Spinal cord (tissue), 9 donors: ENCODE measurements at regions not wholly inside any gene's neighbourhood (a gene's known extent, or its start where the extent isn't known, plus 50 kb on each side); places are given as distances from the start of the nearest gene placed in this dataset.

Experiments used
- DNase-seq, 6 donors: peaks; one replicate each; pipeline versions ENCODE4 v3.0.0 to v3.0.0-alpha.2; 2013 to 2015; ENCODE audit warnings: low spot score in 6 of 6, low read depth in 4 of 6
- H3K27ac ChIP-seq: one replicate; pipeline ENCODE4 v1.5.1; 2013; ENCODE audit warnings: low read depth, low read length, control low read depth
- H3K27me3 ChIP-seq: one replicate; pipeline ENCODE4 v1.6.1; 2013; ENCODE audit warnings: low read length; ENCODE audit not compliant: control insufficient read depth, insufficient read depth
- H3K36me3 ChIP-seq: one replicate; pipeline ENCODE4 v1.6.1; 2013; ENCODE audit warnings: low read length; ENCODE audit not compliant: control insufficient read depth, insufficient read depth
- H3K4me1 ChIP-seq: one replicate; pipeline ENCODE4 v1.6.1; 2013; ENCODE audit warnings: low read length; ENCODE audit not compliant: control insufficient read depth, insufficient read depth
- H3K4me3 ChIP-seq: one replicate; pipeline ENCODE4 v1.5.1; 2013; ENCODE audit warnings: low read depth, low read length, control low read depth
- H3K9me3 ChIP-seq: one replicate; pipeline ENCODE4 v1.6.1; 2013; ENCODE audit warnings: low read length; ENCODE audit not compliant: control insufficient read depth, insufficient read depth
- WGBS: methylation state at CpG from one replicate; pipeline ENCODE4 v1.1.5; 2013; ENCODE audit warnings: missing lambda C conversion rate; ENCODE audit not compliant: insufficient coverage; 5-methylcytosine and 5-hydroxymethylcytosine counted together
- donor health status: healthy.

DNA sequence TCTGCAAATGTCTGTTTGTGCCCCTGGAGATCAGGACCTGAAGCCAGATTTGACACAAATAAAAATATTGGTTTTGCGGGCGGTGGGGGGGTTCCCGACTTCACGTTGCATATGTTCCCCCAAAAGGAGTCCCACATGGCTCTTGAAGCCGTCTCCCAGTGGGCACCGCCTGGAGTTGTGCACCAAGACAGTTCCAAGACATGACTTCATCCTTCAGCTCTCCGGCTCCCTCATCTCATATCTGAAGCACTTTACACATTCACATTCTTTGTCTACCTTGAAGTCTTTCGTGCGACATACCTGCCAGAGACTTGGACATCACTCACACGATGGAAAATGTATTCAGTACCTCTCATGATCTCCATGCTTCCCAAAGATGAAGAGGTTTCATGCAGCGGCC is 362.8 kb upstream of the FOXK1 start:
- Histone ChIP-seq H3K27ac (no peak overlapping the region), H3K4me1 (no peaks in the 10 kb centered on the region), H3K27me3 (no peaks in the 10 kb centered on the region), H3K9me3 (peaks cover 4% of the 10 kb centered on the region), H3K36me3 (no peaks in the 10 kb centered on the region), H3K4me3 (no peak overlapping the region)
- no peak for DNase-seq
- WGBS = 95% methylated on average over 11 of the region's 11 CpGs

DNA sequence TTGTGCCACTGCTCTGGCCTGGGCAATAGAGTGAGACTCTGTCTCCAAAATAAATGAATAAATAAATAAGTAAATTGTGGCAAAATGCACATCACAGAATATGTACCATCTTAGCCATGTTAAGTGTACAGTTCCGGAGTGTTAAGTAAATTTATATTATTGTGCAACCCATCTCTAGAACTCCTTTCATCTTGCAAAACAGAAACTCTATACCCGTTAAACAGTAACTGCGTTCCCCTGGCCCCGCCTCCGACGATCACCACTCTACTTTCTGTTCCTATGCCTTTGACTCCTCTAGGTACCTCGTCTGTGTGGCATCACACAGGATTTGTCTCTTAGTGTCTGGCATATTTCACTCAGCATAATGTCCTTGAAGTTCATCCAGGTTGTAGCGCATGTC is 356.4 kb upstream of the FOXK1 start:
- H3K27me3 ChIP-seq = no peaks in the 10 kb centered on the region
- WGBS = 97% methylated on average over 7 of the region's 8 CpGs
- no peaks in the 10 kb centered on the region for H3K4me1 ChIP-seq
- no peaks in the 10 kb centered on the region for H3K36me3 ChIP-seq
- no peak overlapping the region for H3K27ac ChIP-seq
- no peak for DNase-seq
- peaks cover 1% of the 10 kb centered on the region for H3K9me3 ChIP-seq
- no peak overlapping the region for H3K4me3 ChIP-seq

DNA sequence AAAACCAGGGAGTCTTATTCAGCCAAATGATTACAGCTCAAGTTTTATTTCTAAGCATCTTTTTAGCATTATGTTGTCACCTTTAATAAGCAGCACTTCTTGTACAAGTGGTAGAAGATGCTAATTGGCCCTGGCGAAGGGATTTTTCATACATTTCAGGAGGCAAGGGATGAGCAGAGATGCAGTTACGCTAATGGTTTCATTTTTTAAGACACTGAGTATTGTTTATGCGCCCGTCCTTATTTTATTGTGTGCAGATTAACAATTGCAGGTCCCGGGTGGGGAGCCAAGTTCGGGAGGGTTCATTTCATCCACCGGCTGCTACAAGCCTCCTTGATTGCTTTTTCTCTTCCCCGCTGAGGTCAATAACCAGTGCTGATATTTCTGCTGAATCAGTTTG is 350.4 kb upstream of the FOXK1 start:
- Histone ChIP-seq H3K4me3 (no peak overlapping the region), H3K4me1 (no peaks in the 10 kb centered on the region), H3K27me3 (no peaks in the 10 kb centered on the region), H3K36me3 (no peaks in the 10 kb centered on the region), H3K27ac (no peak overlapping the region), H3K9me3 (no peaks in the 10 kb centered on the region)
- peak in 3 of 6 donors; percentile 11 to 92 (median 36) for DNase-seq
- WGBS = 45% methylated on average over 2 of the region's 8 CpGs

DNA sequence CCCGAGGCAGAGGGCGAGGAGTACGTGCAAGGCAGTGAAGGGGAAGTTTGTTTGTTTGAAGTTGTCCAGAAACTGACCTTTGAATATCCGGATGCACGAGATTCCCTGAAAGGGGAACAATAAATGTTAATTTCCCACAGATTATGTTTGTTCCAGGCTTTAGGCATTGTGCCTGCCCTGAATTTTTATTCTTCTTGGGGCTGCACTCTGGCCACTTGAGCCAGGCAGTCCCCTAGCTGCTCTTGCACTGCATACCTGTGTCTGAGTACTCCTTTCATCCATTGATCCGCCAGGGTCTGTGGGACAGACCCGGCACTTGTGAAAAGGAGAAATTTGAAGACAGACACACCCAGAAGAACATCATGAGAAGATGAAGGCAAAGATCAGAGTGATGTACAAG is 343.5 kb upstream of the FOXK1 start:
- Histone ChIP-seq H3K4me1 (no peaks in the 10 kb centered on the region), H3K9me3 (no peaks in the 10 kb centered on the region), H3K27ac (no peak overlapping the region), H3K36me3 (no peaks in the 10 kb centered on the region), H3K4me3 (no peak overlapping the region), H3K27me3 (no peaks in the 10 kb centered on the region)
- DNase-seq = no peak
- 93% methylated on average over 7 of the region's 7 CpGs for WGBS

DNA sequence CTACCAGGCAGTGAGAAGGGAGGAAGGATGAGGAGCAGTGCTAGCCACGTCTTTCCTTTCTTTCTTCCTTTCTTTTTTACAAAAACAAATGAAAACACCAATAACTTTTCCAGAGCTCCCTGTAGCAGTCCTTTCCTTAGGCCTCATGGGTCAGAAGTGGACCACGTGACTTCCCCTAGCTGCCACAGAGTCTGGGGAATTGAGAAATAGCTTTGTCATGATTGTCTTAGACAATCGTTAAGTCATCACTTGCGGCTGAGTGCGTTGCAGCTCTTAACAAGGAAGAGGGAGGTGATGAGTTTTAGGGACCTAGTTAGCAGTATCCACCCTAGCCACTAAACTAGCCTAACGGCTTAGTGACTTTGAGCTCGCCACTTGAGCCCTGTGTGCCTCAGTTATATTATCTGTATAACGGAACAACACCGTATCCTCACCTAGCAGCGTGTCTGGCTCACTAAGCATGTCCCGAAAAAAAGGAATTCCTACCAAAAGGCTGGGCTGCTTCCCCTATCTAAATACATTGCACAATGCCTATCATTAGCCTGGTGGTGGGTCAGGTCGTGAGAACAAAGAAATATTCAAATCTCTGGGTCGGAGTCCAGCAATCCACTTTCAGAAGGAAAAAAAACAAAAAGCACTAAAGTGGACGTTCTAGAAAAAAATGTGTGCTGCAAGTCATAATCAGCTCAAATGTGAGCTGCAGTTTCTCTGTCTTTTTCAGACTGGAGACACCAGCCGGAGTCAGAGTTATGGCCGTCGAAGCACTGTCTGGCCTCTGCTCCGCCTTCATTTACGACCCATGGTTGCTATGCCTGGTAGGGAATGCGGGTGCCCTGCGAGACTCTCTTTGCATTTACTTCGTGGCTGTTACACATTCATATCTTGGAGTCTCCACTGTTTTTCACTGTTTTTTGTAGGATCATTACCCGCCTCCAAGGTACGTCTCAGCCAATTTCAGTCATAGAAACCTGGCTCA is 338.5 kb upstream of the FOXK1 start:
- DNase-seq = no peak
- 71% methylated on average over 19 of the region's 24 CpGs for WGBS

DNA sequence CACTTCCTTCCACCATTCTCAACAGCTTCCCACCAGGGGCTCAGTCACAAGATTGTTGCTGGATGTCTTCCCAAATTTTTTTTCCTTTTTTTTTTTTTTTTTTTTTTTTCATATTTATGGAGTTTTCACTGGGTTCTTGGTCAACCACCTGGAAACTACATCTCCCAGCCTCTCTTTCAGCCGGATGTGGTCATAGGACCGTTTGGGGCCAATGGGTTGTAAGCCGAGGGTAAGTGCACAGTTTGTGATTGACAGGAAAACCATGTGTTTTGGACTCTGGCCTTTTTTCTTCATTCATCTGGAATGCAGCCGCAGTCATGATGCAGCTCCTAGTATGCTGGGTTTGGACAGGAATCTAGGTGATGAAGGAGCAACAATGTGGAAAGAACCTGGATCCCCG is 337.1 kb upstream of the FOXK1 start:
- 100% methylated on average over 1 of the region's 5 CpGs for WGBS
- no peak for DNase-seq

More for the DNA sequence above, 338.5 kb upstream of the FOXK1 start:
- Histone ChIP-seq H3K27ac (no peak overlapping the region), H3K36me3 (no peaks in the 10 kb centered on the region), H3K27me3 (no peaks in the 10 kb centered on the region), H3K4me1 (no peaks in the 10 kb centered on the region), H3K9me3 (no peaks in the 10 kb centered on the region), H3K4me3 (no peak overlapping the region)

DNA sequence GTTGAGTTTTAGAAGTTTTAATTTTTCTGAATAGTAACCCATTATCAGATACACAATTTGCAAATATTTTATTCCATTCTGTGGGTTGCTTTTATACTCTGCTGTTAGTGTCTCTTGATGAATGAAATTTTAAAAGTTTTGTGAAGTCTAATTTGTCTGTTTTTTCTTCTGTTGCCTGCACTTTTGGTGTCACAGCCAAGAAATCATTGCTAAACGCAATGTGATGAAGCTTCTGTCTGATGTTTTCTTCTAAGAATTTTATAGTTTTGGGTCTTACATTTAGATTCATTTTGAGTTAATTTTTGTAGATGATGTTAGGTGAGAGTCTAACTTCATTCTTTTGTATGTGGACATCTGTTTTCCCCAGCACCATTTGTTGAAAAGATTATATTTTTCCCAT is 330.0 kb upstream of the FOXK1 start:
- DNase-seq = no peak
- H3K27ac ChIP-seq = no peak overlapping the region
- WGBS = 80% methylated on average over 1 of the region's 1 CpG
- H3K4me1 ChIP-seq = no peaks in the 10 kb centered on the region
- H3K4me3 ChIP-seq = no peak overlapping the region
- no peaks in the 10 kb centered on the region for H3K36me3 ChIP-seq
- H3K9me3 ChIP-seq = peaks cover 2% of the 10 kb centered on the region
- no peaks in the 10 kb centered on the region for H3K27me3 ChIP-seq

More for the DNA sequence above, 337.1 kb upstream of the FOXK1 start:
- no peaks in the 10 kb centered on the region for H3K4me1 ChIP-seq
- no peak overlapping the region for H3K4me3 ChIP-seq
- no peaks in the 10 kb centered on the region for H3K36me3 ChIP-seq
- no peak overlapping the region for H3K27ac ChIP-seq
- no peaks in the 10 kb centered on the region for H3K27me3 ChIP-seq
- H3K9me3 ChIP-seq = no peaks in the 10 kb centered on the region

DNA sequence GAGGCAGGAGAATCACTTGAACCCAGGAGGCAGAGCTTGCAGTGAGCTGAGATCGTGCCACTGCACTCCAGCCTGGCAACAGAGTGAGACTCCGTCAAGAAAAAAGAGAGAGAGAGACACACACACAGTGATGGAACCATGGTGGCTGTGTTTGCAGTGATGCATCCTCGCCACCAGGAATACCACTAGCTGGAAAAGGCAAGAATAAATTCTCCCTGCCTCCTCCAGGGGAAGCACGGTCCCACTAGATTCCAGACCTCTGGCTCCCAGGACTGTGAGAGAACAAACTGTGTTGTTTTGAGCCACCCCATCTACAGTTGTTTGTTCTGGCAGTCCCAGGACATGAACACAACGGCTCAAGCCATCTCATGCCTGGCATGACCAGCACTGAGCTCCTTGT is 320.3 kb upstream of the FOXK1 start:
- no peak for DNase-seq
- Histone ChIP-seq H3K27ac (no peak overlapping the region), H3K27me3 (no peaks in the 10 kb centered on the region), H3K4me1 (no peaks in the 10 kb centered on the region), H3K9me3 (no peaks in the 10 kb centered on the region), H3K4me3 (no peak overlapping the region), H3K36me3 (no peaks in the 10 kb centered on the region)
- 85% methylated on average over 5 of the region's 5 CpGs for WGBS

DNA sequence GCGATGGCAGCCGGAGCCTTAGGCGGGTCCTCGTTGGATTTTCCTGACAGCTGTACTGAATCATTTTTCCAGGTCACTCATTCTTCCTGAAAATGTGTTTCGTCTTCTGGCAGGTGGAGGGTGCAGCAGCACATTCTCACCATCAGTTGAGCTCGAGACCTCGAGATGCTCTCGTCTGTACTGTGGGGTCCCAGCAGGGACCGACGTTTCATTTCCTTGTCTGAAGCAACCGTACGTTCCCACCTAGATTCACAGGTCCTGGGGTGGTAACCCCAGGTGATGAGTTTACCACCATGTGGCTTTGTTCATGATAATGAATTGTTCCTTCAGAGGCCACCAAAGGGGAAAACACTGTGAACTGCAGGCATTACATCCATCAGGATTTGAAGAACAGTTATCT is 298.5 kb upstream of the FOXK1 start:
- Histone ChIP-seq H3K36me3 (no peaks in the 10 kb centered on the region), H3K4me1 (no peaks in the 10 kb centered on the region), H3K27me3 (no peaks in the 10 kb centered on the region), H3K27ac (no peak overlapping the region), H3K9me3 (peaks cover 3% of the 10 kb centered on the region), H3K4me3 (no peak overlapping the region)
- DNase-seq = no peak
- WGBS = 80% methylated on average over 12 of the region's 12 CpGs

DNA sequence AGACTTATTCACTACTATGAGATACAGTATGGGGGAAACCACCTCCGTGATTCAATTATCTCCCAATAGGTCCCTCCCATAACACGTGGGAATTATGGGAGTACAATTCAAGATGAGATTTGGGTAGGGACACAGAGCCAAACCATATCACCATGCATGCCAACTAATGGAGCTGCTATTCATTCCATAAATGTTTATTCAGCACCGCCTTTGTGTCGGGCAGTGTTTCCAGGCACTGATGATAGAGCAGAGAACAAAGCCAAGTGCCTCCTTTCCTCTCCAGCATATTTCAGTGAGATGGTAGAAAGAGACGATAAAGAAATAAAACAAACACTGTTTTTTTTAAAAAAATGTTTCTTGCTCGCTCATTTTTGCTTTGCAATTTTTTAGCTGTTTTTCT is 295.9 kb upstream of the FOXK1 start:
- H3K4me1 ChIP-seq = no peaks in the 10 kb centered on the region
- no peaks in the 10 kb centered on the region for H3K36me3 ChIP-seq
- peak in 1 of 6 donors; percentile 30 for DNase-seq
- no peaks in the 10 kb centered on the region for H3K27me3 ChIP-seq
- no peak overlapping the region for H3K27ac ChIP-seq
- WGBS = no CpG with 5 or more reads among the region's 6 CpGs
- no peaks in the 10 kb centered on the region for H3K9me3 ChIP-seq
- H3K4me3 ChIP-seq = no peak overlapping the region
